ENCODE measurements at regions not wholly inside any gene's neighbourhood (a gene's known extent, or its start where the extent isn't known, plus 50 kb on each side); places are given as distances from the start of the nearest gene placed in this dataset.
"Not testable (repeated sequence)": the region's sequence is repeated elsewhere in the genome, so short reads cannot be mapped to it uniquely, and the experiment has no call there.

DNA sequence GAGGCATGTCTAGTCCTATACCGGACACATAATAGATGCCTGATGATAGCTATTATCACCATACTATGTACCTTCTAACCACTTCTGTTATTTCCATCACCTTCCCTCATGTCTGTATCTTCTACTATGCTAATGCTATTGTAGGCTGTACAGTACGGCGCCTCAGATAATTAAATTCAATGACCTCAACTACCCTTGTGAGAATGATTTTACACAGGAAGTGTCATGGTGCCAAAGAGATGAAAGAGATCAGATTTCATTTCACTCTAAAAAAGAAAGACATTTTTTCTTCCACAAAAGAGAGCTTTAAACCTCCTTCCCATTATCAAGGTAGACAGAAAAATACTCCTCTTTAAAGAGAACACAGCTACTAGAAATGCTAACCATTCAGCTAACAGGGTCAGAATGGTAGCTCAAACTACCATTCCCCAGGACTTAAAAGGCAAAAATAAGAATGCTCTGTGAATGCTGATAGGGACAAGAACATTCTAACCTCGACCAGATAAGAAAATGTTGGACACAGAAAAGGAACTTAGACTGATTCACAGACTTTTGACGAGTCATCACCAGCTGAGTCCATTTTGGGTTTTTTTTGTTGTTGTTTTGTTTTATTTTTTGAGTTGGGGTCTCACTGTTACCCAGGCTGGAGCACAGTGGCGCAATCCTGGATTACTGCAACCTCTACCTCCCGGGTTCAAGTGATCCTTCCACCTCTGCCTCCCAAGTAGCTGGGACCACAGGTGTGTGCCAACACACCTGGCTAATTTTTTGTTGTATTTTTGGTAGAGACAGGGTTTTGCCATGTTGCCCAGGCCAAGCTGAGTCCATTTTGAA lies 99.2 kb upstream of the RAPGEF2 start:
- no peak for DNase-seq (ENCODE audit: low spot score)

DNA sequence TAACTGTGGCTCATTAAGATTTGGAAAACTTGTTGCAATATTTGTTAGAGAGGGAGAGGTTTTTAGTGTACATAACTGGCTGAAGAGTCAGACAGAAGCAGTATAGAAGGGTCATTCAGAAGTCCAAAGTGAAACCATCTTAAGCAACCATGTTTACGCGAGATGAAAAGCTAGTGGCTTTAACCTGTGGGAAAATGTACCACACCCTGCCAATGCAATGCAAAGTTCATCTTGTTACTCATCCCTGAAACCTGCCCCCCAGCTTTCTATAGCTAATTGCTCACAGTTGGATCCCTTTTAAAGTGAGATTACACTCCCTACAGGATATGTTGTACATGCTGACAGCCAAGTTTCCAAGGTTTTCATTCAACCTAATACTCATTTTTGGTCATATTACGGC lies 96.7 kb upstream of the RAPGEF2 start:
- no peak for DNase-seq (ENCODE audit: low spot score)

DNA sequence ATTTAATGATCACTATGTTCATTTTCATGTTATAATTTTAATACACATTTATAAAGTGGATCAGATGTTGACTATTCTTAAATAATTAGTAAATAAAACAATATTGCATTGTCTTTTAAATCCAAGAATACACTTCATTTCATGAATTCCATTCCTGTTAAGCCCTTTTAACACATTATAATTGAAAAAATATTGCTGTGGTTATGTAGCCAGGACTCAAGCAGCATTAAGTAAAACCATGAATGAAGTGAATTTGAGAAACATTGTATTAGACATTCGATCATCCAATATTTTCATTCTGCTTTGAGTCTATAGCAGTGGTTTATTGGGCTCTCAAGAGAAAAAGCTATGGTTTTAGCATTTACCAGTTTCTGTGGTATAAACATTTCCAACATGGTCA lies 94.2 kb upstream of the RAPGEF2 start:
- no peak for DNase-seq (ENCODE audit: low spot score)

DNA sequence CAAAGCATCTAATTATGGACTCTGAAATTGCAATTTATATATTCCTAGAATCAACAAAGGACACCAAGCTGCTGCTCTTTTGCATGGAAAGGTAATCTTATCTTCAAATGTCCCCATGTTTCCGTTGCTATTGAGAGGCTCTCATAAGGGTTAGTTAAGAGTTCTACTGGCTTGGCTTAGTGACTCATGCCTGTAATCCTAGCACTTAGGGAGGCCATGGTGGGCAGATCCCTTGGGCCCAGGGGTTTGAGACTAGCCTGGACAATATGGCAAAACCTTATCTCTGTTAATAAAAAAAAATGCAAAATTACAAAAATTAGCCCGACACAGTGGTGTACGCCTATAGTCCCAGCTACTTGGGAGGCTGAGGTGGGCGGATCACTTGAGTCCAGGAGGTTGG lies 93.4 kb upstream of the RAPGEF2 start:
- no peak for DNase-seq (ENCODE audit: low spot score)

DNA sequence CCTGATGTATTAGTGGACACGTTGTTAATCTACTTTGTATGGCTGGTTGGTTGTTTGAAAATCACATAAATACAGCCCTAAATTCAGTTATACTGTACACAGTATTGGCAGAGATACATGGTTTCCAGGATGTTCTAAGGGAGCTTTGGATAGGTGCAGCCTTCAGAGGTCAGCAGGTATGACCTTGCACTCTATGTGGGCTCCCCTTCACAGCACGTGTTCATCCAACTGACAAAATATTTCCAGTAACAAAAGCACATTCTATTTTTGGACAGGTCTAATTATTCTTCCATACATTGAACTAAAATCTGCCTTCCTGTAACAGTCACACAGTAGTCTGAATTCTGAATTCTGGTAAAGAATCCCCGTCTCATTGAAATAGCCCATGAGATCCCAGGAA lies 92.8 kb upstream of the RAPGEF2 start:
- DNase-seq (ENCODE audit: low spot score), result no peak

DNA sequence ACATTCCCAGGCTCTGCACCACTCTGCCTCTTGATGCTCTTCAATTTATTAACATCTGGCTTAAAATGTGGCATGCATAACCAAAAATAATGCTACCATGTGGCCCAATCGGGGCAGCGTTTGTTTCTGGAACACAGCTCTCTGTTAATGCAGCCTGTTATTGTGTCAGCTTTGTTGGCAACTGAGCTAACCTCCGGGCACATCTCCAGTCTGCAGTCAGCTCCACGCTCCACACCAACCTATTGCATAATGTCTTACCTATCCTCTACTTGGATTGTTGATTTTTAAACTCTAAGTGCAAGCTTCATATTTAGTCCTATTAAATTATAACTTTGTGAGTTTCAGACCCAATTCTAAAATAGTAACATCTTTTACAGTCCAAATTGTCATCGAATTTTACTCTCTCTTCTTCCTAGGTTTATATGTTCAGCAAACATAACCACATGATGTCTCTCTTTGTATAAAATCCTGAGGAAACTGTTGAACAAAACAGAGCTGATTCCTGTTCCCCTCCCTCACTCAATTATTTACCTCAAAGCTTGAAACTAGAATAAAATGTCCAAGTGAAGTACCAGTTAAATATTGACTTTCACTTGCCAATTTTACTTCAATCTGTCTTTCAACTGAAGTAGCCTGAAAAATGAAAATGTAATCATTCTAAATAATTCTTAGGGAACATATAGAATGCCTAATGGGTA lies 92.2 kb upstream of the RAPGEF2 start:
- peak; percentile 77 for DNase-seq (ENCODE audit: low spot score)

DNA sequence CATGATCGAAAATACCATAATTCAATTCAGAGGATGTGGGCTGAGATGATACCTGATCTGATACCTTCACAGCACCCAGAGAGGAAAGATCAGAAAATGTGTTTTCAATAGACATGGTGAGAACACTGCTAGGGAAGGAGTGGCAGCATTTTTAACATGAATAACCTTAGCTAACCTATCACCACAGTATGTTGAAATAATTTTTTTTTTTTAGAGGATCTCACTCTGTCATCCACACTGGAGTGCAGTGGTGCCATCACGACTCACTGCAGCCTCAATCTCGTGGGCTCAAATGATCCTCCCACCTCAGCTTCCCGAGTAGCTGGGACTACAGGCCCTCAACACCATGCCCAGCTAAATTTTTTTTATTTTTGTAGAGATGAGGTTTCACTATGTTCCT lies 90.5 kb upstream of the RAPGEF2 start:
- DNase-seq (ENCODE audit: low spot score), result peak; percentile 53

DNA sequence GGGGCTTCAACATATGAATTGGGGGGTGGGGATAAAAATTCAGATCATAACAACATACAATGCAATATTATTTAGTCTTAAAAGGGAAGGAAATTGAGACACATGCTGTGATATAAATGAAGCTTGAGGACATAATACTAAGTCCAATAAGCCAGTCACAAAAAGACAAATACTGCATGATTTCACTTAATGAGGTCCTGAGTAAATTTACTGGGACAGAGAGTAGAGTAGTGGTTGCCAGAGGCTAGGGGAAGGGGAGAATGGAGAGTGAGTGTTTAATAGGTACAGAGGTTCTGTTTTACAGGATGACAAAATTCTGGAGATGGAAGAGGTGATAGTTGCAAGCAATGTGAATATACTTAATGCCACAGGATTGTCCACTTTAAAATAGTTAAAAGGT lies 89.2 kb upstream of the RAPGEF2 start:
- no peak for DNase-seq (ENCODE audit: low spot score)

DNA sequence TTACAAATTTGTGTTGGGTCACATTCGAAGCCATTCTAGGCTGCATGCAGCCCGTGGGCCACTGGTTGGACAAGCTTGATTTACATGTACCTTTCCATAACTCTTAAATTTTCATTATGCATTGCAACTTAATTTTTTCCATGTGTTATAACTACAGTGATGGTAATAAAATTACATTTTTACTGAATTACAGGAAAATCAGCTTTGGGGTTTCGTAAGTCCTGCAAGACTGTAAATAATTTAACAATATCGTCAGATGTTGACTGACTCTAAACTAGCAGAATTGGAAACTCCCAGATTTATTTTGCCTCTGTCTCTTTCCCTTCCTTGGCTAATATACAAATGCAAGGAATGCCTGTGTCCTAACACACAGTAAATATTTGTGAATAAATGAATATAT lies 88.0 kb upstream of the RAPGEF2 start:
- DNase-seq (ENCODE audit: low spot score), result peak; percentile 32

DNA sequence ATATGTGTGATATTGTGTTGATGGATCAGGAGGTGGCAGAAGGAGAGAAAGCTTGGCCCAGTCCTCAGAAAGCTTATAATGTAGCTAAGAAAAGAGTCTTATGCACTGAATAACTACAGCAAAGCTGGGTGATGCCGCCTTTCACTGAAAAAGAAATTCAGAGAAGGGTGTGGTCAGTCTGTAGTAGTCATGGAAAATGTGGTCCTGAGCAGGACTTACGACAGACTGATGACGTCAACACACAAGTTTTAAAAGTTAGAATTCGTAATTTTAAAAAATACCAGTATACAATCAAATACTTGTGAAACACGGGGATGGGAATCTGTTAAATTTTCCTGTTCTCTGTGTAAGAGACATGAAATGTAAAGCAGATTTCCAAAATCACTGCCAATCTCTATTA lies 87.0 kb upstream of the RAPGEF2 start:
- DNase-seq (ENCODE audit: low spot score), result no peak

DNA sequence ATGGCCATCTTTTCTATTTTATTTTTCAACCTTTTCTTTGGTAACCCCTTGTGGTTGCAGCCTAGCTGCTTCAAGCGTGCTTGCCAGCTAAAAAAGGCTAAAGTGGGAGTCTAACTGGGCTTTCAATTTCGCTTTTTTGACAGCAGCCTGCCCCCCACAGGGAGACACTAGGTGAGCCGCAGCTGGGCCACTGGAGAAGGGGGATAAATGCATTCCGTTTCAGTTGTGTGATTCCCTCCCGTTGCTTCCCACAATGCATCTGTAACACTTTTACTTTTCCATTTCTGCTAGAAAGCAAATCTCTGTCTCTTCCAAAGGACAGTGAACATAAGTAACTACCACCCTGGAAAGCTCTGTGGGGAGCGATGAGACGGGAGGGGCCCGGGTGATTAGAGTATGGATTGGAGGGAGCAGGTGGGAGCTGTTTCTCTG lies 86.3 kb upstream of the RAPGEF2 start:
- DNase-seq (ENCODE audit: low spot score), result no peak

DNA sequence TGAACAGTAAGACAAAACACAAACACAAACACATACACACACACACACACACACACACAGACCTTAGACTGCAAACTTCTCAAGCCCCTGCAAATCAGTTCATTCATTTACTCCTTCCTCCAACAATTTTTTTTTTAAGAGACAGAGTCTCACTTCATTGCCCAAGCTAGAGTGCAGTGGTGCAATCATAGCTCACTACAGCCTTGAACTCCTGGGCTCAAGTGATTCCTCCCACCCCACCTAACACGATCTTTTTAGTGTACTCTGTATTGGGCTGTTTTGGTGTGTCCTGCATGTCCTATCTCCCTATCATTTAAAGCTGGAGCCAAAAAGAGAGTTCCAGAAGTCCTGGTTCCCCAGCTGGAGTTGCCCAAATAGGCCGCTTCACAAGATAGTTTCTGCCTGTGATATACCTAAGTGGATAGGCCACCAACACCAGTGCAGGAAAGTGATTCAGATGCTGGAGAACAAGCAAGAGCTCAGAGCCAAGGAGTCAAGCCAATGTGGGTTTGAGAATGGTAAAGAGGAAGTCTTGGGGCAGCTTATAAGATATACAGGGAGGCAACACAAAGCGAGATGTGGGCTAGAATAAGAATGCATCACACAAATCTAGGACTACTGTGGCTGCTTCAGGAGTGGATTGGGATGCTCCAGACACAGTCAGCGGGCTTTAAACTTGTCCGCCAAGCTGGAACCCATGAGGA lies 85.4 kb upstream of the RAPGEF2 start:
- no peak for DNase-seq (ENCODE audit: low spot score)

DNA sequence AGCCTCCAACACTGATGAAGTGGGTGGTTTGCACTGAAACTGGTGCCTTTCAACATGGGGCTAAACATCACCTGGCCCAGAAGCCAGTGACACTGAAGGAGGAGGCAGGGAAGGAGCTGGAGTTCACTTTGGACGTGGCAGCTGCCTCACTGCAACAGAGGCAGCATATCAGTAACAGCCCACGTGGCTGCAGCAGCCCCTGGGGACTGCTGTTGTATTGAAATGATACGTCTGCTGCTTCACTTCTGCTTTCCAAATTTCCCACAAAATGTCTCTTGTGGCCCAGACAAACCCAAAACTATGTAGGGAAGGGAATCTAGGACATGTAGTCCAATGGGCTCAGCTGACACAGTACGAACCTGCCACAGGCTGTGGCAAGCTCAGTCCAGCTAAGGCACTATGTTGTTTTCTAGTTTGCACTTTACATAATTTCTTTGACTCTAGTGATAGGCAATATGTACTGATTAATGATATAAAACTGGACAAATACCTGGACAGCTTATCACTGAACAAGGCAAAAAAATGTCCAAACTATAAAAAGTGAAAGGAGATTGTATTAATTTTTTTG lies 84.7 kb upstream of the RAPGEF2 start:
- DNase-seq (ENCODE audit: low spot score), result no peak

DNA sequence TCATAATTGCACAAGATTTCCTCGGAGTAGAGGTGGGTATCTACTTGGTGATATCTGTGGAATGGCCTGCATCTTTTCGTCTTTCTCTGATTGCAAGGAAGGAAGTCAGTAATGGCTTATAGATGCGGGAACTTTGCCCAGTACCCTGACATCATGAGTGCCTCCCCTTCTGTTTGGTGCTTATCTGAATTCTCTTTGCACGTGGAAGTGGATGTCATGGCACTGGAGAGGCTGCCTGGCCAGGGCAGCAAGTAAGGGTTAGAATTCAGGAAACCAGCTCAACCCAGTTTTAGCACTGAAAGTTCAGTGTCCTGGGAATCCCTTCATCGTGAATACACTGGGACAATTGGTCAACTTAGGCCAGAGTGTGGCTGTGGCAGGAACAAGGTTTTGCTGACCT lies 83.5 kb upstream of the RAPGEF2 start:
- no peak for DNase-seq (ENCODE audit: low spot score)

DNA sequence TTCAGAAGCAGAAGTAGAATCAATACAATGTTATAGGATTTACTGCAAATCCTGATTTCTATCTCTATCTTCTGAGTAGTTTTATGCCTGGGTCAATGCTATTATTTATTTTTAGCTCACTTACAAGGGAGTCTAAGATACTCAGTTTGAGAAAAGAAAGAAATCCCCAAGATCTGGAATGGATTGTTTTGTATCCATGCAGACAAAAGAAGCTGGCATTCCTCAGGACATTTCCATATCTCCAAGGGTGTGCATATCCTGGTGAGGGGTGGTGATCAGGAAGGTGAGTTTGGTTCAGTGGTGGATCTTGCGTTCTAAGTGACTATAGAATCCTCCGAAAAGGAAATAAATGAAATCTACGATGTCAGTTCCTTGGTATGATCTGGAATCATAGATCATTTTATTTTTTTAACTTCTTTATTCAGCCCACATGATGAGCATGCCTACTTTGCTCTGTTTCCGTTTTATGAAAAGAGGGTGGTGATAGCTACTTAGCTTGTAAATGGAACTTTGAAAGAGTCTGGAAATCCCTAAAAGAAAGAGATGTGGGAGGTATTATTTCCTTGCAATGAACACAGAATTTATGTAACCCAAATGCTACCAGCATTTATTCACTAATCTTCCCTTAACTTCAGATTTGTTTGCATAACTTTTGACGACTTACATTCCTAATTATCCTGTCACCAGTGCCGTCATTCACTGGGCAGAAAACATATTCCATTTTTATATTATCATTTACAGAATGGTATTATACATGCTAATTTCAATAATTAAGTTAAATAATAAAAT lies 81.1 kb upstream of the RAPGEF2 start:
- no peak for DNase-seq (ENCODE audit: low spot score)

DNA sequence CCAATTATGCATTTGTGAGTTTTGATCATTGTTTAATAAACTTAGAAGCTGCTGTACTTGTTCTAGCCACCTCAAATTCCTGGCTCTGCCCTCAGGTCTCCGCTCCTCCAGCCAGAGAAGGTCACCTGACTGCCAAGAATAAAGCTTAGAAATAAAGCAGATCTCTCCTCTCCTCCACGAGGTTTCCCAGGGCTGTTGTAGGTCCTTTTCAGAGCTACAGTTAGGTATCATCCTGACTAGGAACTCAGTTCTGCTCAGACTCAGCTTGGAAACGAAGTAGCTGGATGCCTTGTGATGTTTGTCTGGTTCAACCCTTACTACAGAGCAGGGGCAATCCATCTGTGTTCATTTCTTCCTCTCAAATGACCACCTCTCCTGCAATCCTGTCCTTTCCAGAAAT lies 79.1 kb upstream of the RAPGEF2 start:
- no peak for DNase-seq (ENCODE audit: low spot score)

DNA sequence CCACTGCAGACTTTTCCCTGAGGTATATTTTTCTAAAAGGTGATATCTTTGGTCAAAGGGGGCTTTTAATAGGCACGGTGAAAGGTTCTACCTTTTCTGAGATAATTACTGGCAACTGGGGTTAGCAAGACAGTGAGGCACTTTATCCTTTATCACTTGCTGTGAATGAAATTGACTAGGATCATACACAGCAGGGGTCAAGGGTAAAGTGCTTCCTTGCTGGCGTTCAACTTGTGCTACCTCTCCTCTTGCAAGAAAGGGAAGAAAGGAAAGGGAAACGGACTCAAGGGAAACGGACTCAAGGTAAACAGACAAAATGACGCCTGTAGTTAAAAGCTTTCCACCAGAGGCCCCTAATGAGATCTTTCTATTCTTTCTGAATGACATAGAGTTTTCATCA lies 78.6 kb upstream of the RAPGEF2 start:
- DNase-seq (ENCODE audit: low spot score), result no peak

DNA sequence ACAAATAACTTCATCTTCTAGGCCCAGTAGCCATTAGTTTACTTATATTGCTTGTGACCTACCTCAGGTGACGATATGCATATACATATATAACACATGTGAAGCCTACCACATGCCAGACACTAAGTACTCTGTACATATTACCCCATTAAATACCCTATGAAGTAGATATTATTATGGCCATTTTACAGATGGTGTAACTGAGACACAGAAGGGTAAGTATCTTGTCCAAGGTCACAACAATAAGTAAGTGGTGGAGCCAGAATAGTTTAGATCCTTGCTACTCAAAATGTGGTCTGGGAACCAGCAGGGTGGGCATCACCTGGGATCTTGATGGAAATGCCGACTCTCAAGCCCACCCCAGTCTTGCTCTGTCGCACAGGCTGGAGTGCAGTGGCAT lies 78.1 kb upstream of the RAPGEF2 start:
- DNase-seq (ENCODE audit: low spot score), result no peak

DNA sequence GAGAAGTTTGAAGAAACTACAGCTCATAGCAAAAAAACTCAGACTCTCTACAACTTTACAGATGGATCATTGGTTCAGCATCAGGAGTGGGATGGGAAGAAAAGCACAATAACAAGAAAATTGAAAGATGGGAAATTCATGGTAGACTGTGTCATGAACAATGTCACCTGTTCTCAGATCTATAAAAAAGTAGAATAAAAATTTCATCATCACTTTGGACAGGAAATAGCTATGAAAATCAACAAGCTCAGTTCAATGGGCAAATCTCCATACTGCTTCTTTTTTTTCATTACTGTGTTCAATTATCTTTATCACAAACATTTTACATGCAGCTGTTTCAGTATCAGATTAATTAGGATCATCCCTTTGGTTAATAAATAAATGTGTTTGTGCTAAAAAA lies 76.5 kb upstream of the RAPGEF2 start:
- DNase-seq (ENCODE audit: low spot score), result no peak

DNA sequence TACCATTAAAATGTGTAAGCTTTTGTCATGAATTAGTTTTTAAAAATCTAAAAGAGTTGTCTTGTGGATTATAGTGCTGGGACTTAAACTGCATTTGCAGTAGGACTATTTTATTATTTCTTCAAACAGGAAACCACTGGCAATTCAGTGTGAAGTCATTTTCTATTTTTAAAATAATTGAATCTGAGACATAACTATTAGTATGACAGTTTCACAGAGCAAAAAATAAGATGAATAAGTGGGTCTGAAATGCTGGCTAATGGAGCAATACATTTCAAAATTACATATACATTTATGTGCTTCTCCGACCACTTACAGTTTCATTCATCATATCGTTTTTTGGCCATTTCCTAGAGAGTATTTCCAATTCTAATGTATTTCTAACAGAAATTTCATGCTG lies 75.3 kb upstream of the RAPGEF2 start:
- no peak for DNase-seq (ENCODE audit: low spot score)

DNA sequence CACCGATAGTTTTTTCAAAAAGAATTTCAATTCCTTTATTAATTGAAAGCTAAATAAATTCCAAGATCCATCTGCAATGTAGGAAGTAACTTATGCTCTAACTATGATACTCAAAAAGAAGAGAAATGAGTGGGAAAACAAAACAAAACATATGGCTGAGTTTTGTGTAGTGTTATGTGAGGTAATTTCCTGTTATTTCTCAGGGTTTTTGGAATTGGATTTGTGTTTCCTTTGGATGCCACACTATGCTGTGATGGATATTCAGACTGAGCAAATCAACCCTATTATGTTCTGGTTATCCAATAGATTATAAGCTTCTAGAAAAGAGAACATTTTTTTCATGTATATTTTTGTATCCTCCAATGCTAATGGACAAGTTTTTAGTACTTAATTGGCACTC lies 73.4 kb upstream of the RAPGEF2 start:
- DNase-seq (ENCODE audit: low spot score), result no peak

DNA sequence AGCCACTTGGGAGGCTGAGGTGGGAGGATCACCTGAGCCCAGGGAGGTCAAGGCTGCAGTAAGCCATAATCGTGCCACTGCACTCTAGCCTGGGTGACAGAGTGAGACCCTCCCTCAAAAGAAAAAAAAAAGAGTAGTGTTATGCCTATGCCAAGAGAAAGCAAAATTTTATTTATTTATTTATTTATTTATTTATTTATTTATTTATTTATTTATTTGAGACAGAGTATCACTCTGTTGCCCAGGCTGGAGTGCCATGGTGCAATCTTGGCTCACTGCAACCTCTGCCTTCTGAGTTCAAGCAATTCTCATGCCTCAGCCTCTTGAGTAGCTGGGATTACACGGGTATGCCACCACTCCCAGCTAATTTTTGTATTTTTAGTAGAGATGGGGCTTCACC lies 72.6 kb upstream of the RAPGEF2 start:
- not testable (repeated sequence) for DNase-seq (ENCODE audit: low spot score)

Data from AG08395 (cell line).